Activated CD8-positive, alpha-beta T cell treated with anti-CD3 and anti-CD28 coated beads for 36 hours (primary cell): ENCODE measurements at regions not wholly inside any gene's neighbourhood (a gene's known extent, or its start where the extent isn't known, plus 50 kb on each side); places are given as distances from the start of the nearest gene placed in this dataset.

Source experiments
- ATAC-seq: fragments of 200-7000 bp; cut with Tn5 transposase; one replicate; pipeline ENCODE4 v1.10.0; 2021; ENCODE audit warnings: mild to moderate bottlenecking, moderate library complexity
- CTCF ChIA-PET: fragments of 350-600 bp; sonication (Branson Sonifier 250); formaldehyde crosslinking; loops from one replicate; lab custom pipeline; 2021; ENCODE audit warnings: antibody characterized with exemption; lab: Charles Lee
- POLR2A ChIA-PET: fragments of 350-600 bp; sonication (Branson Sonifier 250); formaldehyde crosslinking; loops from one replicate; lab custom pipeline; 2021; ENCODE audit warnings: antibody characterized with exemption; lab: Charles Lee
- DNase-seq: peaks from one replicate; pipeline ENCODE4 v3.0.0-alpha.2; 2020
- H3K27ac Mint-ChIP-seq: one replicate; pipeline ENCODE4 v1.8.0; 2021; ENCODE audit warnings: mild to moderate bottlenecking, mixed read lengths
- H3K27me3 Mint-ChIP-seq: one replicate; pipeline ENCODE4 v1.8.0; 2021; ENCODE audit warnings: mixed read lengths
- H3K36me3 Mint-ChIP-seq: one replicate; pipeline ENCODE4 v1.8.0; 2021; ENCODE audit warnings: low read depth, mixed read lengths
- H3K4me1 Mint-ChIP-seq: one replicate; pipeline ENCODE4 v1.8.0; 2021; ENCODE audit warnings: low read depth, mixed read lengths
- H3K4me3 Mint-ChIP-seq: one replicate; pipeline ENCODE4 v1.8.0; 2021; ENCODE audit warnings: mild to moderate bottlenecking, moderate library complexity, mixed read lengths
- H3K9me3 Mint-ChIP-seq: one replicate; pipeline ENCODE4 v1.8.0; 2021; ENCODE audit warnings: mixed read lengths
- intact Hi-C: fragments of 100-400 bp; cut with micrococcal nuclease; formaldehyde crosslinking; loops from one replicate; pipeline ENCODE4 v1.10.0; 2022
- TF ChIP-seq, protein P1 (sequence below): fragments of 200-600 bp; IDR thresholded peaks from one replicate; pipeline ENCODE4 v1.8.0; 2022; ENCODE audit warnings: antibody characterized with exemption, mild to moderate bottlenecking

DNA sequence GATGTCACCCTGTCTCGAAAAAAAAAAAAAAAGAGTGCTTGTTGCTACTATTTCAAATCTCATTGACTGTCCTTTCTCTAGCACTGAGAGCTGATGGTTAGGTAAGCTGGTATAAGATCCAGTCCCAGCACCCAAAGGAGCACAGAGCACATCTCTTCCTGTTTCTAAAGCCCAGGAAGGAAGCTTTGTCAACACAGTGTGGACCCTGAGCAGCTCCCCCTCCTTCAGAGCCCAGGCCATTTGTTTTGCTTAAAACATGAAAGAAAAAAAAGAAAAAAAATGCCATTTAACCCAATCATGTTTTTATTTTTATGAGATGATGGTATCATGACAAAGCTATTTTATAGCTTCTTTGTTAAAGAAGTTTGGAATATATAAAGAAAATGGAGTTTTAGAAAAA, 184.1 kb upstream of the DUSP10 start:
- ATAC-seq = no peak
- DNase-seq = no peak
- ChIA-PET CTCF (no interaction called here), POLR2A (no interaction called here)
- Mint-ChIP-seq H3K9me3 (peaks cover 2% of the 10 kb centered on the region), H3K27ac (no peak overlapping the region), H3K27me3 (peaks cover 3% of the 10 kb centered on the region), H3K36me3 (no peaks in the 10 kb centered on the region), H3K4me1 (no peaks in the 10 kb centered on the region), H3K4me3 (no peak overlapping the region)
- TF ChIP-seq, protein P1, sequence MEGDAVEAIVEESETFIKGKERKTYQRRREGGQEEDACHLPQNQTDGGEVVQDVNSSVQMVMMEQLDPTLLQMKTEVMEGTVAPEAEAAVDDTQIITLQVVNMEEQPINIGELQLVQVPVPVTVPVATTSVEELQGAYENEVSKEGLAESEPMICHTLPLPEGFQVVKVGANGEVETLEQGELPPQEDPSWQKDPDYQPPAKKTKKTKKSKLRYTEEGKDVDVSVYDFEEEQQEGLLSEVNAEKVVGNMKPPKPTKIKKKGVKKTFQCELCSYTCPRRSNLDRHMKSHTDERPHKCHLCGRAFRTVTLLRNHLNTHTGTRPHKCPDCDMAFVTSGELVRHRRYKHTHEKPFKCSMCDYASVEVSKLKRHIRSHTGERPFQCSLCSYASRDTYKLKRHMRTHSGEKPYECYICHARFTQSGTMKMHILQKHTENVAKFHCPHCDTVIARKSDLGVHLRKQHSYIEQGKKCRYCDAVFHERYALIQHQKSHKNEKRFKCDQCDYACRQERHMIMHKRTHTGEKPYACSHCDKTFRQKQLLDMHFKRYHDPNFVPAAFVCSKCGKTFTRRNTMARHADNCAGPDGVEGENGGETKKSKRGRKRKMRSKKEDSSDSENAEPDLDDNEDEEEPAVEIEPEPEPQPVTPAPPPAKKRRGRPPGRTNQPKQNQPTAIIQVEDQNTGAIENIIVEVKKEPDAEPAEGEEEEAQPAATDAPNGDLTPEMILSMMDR = no peak
- intact Hi-C loops = no loop called here

DNA sequence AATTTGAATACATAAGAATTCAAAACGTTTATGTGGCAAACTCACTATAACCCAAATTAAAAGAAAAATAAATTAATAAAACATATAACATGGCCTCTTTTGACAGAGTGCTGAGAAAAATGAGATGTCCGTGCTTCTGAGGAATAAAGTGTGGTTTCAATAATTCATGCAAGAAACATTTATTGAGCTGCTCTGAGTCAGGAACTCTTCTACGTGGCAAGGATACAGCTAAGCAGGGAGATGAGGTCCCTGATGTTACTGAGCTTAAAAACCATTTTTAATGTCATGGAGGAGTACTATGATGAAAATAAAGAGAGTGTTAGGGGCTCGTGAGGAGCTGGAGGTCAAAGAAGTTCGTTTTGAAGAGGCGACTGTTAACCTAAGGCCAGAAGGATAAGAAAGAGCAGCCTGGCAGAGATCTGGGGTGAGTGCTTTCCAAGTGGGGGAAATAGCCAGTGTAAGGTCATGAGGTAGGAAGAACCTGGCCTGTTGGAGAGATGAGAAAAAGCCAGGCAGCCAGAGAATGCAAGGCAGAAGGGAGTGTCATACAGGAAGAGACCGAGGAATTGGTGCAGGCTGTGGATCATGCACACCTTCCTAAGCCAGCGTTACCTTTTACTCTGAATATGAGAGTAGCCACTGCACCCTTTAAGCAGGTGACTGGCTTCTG, 182.2 kb upstream of the DUSP10 start:
- POLR2A ChIA-PET = interaction anchor here (0.6 kb wide), 1 partner anchor 148 kb away, joined by 5 read pairs; no protein-coding TSS in a partner anchor
- Mint-ChIP-seq H3K27me3 (peaks cover 1% of the 10 kb centered on the region), H3K27ac (no peak overlapping the region), H3K4me3 (no peak overlapping the region), H3K9me3 (no peaks in the 10 kb centered on the region), H3K4me1 (no peaks in the 10 kb centered on the region), H3K36me3 (no peaks in the 10 kb centered on the region)
- ATAC-seq (no peak), DNase-seq (no peak)
- intact Hi-C loops = no loop called here
- CTCF ChIA-PET = interaction anchor here (1.1 kb wide), 2 partner anchors 14 to 17 kb away, joined by 3 to 4 read pairs; no protein-coding TSS in a partner anchor
- TF ChIP-seq, protein P1 = no peak

DNA sequence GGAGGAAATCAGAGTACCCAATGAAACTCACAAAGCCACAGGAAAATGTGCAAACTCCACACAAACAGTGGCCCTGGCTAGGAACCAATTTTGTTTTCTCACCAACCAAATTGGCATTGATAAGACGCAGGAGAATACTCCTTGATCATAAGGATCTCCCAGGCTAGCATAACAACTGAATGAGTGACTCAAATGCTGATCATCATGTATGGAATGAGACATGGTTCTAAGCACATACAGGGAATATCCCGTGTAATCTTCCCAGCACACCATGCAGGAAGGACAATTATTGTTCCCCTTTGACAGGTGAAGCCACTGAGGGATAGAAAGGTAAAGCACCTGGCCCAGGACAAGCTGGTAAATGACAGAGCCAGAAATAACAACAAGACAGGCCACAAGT, 180.0 kb upstream of the DUSP10 start:
- Mint-ChIP-seq H3K4me3 (no peak overlapping the region), H3K27me3 (no peaks in the 10 kb centered on the region), H3K36me3 (no peaks in the 10 kb centered on the region), H3K9me3 (no peaks in the 10 kb centered on the region), H3K4me1 (no peaks in the 10 kb centered on the region), H3K27ac (no peak overlapping the region)
- no peak for DNase-seq
- ChIA-PET CTCF (interaction anchor here (0.6 to 1.3 kb wide), 2 partner anchors 533 to 1433 kb away, joined by 3 to 4 read pairs; no protein-coding TSS in a partner anchor), POLR2A (no interaction called here)
- intact Hi-C loops = no loop called here
- TF ChIP-seq, protein P1 = no peak
- ATAC-seq = no peak

DNA sequence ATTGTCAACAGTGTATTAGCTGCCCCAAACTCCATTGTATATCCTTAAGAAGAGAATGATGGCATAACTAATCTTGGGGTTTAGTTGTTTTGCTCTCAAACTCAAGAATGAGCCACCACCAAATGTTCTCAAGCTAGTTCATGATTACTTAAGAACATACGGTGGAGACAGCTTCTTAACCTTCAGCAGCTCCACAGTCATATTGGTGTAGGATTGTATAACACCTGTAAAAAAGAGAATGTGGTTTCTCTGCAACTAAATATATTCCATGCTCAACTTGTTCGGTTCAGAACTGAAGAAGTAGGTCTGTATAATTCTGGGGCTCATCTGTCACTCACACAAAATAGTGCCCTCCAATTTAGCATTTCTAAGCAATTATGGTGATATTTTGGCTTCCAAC, 177.9 kb upstream of the DUSP10 start:
- intact Hi-C loops = no loop called here
- DNase-seq (no peak), ATAC-seq (no peak)
- H3K9me3 Mint-ChIP-seq = no peaks in the 10 kb centered on the region
- peaks cover 2% of the 10 kb centered on the region for H3K4me1 Mint-ChIP-seq
- no peak overlapping the region for H3K4me3 Mint-ChIP-seq
- H3K27ac Mint-ChIP-seq = no peak overlapping the region
- ChIA-PET POLR2A (no interaction called here), CTCF (no interaction called here)
- no peaks in the 10 kb centered on the region for H3K27me3 Mint-ChIP-seq
- no peaks in the 10 kb centered on the region for H3K36me3 Mint-ChIP-seq
- TF ChIP-seq, protein P1 = no peak

DNA sequence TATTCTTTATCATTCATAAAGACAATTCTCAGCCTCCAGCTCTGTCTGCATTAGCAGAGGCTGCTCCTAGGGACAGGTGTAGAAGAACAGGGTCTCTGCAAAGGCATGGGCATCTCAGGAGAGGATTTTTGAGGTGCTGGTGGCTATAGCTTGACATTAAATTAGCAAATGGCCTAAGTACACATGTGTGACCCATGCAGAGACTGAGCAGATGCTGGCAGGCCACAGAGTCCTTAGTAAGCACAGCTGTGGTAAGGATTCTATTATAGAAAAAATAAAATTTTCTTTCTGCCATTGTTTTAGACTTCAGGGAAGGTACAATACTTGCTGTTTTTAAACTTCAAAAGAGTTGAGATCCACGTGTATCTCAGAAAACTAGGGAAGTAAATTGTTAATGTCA, 177.5 kb upstream of the DUSP10 start:
- DNase-seq = no peak
- TF ChIP-seq, protein P1 = no peak
- no peaks in the 10 kb centered on the region for H3K9me3 Mint-ChIP-seq
- no peak for ATAC-seq
- no peaks in the 10 kb centered on the region for H3K36me3 Mint-ChIP-seq
- ChIA-PET CTCF (no interaction called here), POLR2A (no interaction called here)
- intact Hi-C loops = no loop called here
- no peak overlapping the region for H3K4me3 Mint-ChIP-seq
- peaks cover 4% of the 10 kb centered on the region for H3K4me1 Mint-ChIP-seq
- H3K27me3 Mint-ChIP-seq = no peaks in the 10 kb centered on the region
- no peak overlapping the region for H3K27ac Mint-ChIP-seq
